HCT116 (cell line): ENCODE measurements at regions not wholly inside any gene's neighbourhood (a gene's known extent, or its start where the extent isn't known, plus 50 kb on each side); places are given as distances from the start of the nearest gene placed in this dataset.

Source experiments
- ATAC-seq: fragments of 200-7000 bp; cut with Tn5 transposase; 2 replicates; pipeline ENCODE4 v1.9.1; 2020; ENCODE audit warnings: mild to moderate bottlenecking, moderate library complexity
- BruUV-seq: library from RNA; stranded (reverse); fragments of 400-500 nt; replicated peaks from 2 replicates; lab custom pipeline; 2021; lab: Mats Ljungman, UMichigan
- CTCF ChIA-PET: fragments of 300-600 bp; sonication (Branson Sonifier 250); formaldehyde crosslinking; loops from one replicate; lab custom pipeline; 2021; ENCODE audit warnings: antibody characterized with exemption; lab: Charles Lee
- POLR2A ChIA-PET: fragments of 300-600, 350-600 bp; sonication (Branson Sonifier 250); formaldehyde crosslinking; loops from one replicate; lab custom pipeline; 2021; ENCODE audit warnings: antibody characterized with exemption; lab: Charles Lee
- RAD21 ChIA-PET, 2 experiments: fragments of 300-600 bp; sonication (Branson Sonifier 250); formaldehyde crosslinking; loops; one replicate each; lab custom pipeline; 2023; ENCODE audit warnings: low total read pairs in 2 of 2; ENCODE audit not compliant: uncharacterized antibody in 2 of 2, unreplicated experiment in 2 of 2, low non-redundant PET in 1 of 2; lab: Charles Lee
- DNase-seq: peaks from one replicate; pipeline ENCODE4 v3.0.0-alpha.2; 2010; ENCODE audit warnings: low read depth, low spot score
- H2AFZ ChIP-seq: fragments of 200-600 bp; shearing (Covaris generic), sonication (generic); 2 replicates; pipeline ENCODE4 v1.6.1; 2017; ENCODE audit warnings: low read depth, mixed run types, mixed read lengths, antibody characterized with exemption, low read length; ENCODE audit not compliant: poor library complexity, severe bottlenecking
- H3K27ac ChIP-seq: 2 replicates; pipeline ENCODE4 v1.5.1; 2012; ENCODE audit warnings: low read depth, low read length
- H3K27me3 ChIP-seq: fragments of 200-600 bp; sonication (generic); 2 replicates; pipeline ENCODE4 v1.6.1; 2016; ENCODE audit warnings: mixed run types, low read length, mixed read lengths; ENCODE audit not compliant: insufficient read depth
- H3K36me3 ChIP-seq, 2 experiments: fragments of 200-500 bp in 1 of 2; fragments of 200-600 bp in 1 of 2; sonication (Bioruptor generic) in 1 of 2; sonication (generic) in 1 of 2; 2 replicates each; pipeline versions ENCODE4 v1.5.1 to v1.6.1; 2014 to 2016; ENCODE audit warnings: low read length in 2 of 2, inconsistent platforms in 1 of 2, mixed read lengths in 1 of 2, mixed run types in 1 of 2; ENCODE audit not compliant: insufficient read depth in 2 of 2, control insufficient read depth in 1 of 2
- H3K4me1 ChIP-seq, 2 experiments: fragments of 200-600 bp in 1 of 2; sonication (generic) in 1 of 2; 2 replicates each; pipeline versions ENCODE4 v1.5.1 to v1.6.1; 2012 to 2017; ENCODE audit warnings: low read length in 2 of 2, inconsistent platforms in 1 of 2, mild to moderate bottlenecking in 1 of 2, mixed read lengths in 1 of 2, mixed run types in 1 of 2, moderate library complexity in 1 of 2; ENCODE audit not compliant: insufficient read depth in 2 of 2, control insufficient read depth in 1 of 2
- H3K4me2 ChIP-seq: fragments of 200-600 bp; sonication (generic); 2 replicates; pipeline ENCODE4 v1.6.1; 2017; ENCODE audit warnings: mixed run types, low read length, mixed read lengths
- H3K4me3 ChIP-seq, 2 experiments: fragments of 200-600 bp in 1 of 2; sonication (generic) in 1 of 2; replicated peaks in 1 of 2; 2 replicates each; pipeline ENCODE4 v1.5.1; 2011 to 2016; ENCODE audit warnings: low read length in 2 of 2, control low read depth in 1 of 2, low read depth in 1 of 2, mild to moderate bottlenecking in 1 of 2, mixed read lengths in 1 of 2, mixed run types in 1 of 2
- H3K79me2 ChIP-seq: fragments of 200-600 bp; sonication (generic); 2 replicates; pipeline ENCODE4 v1.6.1; 2017; ENCODE audit warnings: mild to moderate bottlenecking, mixed run types, low read length, moderate library complexity, mixed read lengths; ENCODE audit not compliant: insufficient read depth
- H3K9ac ChIP-seq: fragments of 200-600 bp; sonication (generic); 2 replicates; pipeline ENCODE4 v1.6.1; 2016; ENCODE audit warnings: low read length, mixed read lengths
- H3K9me2 ChIP-seq: fragments of 200-600 bp; sonication (generic), shearing (Covaris generic); 2 replicates; pipeline ENCODE4 v1.6.1; 2017; ENCODE audit warnings: mixed run types, mild to moderate bottlenecking, moderate library complexity; ENCODE audit not compliant: insufficient read depth
- H3K9me3 ChIP-seq, 2 experiments: fragments of 200-500 bp in 1 of 2; fragments of 200-600 bp in 1 of 2; sonication (Bioruptor generic) in 1 of 2; sonication (generic) in 1 of 2; 2 replicates each; pipeline ENCODE4 v1.6.1; 2014 to 2017; ENCODE audit warnings: low read length in 2 of 2, mixed read lengths in 2 of 2, inconsistent platforms in 1 of 2, low read depth in 1 of 2, mild to moderate bottlenecking in 1 of 2, mixed run types in 1 of 2, moderate library complexity in 1 of 2; ENCODE audit not compliant: control insufficient read depth in 1 of 2, insufficient read depth in 1 of 2
- H4K20me1 ChIP-seq: fragments of 200-600 bp; sonication (generic), shearing (Covaris generic); 2 replicates; pipeline ENCODE4 v1.6.1; 2017; ENCODE audit warnings: mixed run types, mild to moderate bottlenecking, moderate library complexity; ENCODE audit not compliant: insufficient read depth
- CEBPB ChIP-seq: IDR thresholded peaks from 2 replicates; pipeline ENCODE4 v1.6.1; 2012; ENCODE audit warnings: low read depth
- CTCF ChIP-seq, 3 experiments: fragments of 200-600 bp in 1 of 3; sonication (generic) in 1 of 3; IDR thresholded peaks in 2 of 3; conservative IDR thresholded peaks in 1 of 3; 2 replicates each; pipeline ENCODE4 v1.5.1; 2012 to 2017; ENCODE audit warnings: low read depth in 2 of 3, low read length in 2 of 3, antibody characterized with exemption in 1 of 3, borderline replicate concordance in 1 of 3, control low read depth in 1 of 3, mild to moderate bottlenecking in 1 of 3, mixed read lengths in 1 of 3, mixed run types in 1 of 3, moderate library complexity in 1 of 3; ENCODE audit not compliant: insufficient read depth in 1 of 3
- EGR1 ChIP-seq: IDR thresholded peaks from 2 replicates; pipeline ENCODE4 v1.6.1; 2012; ENCODE audit warnings: low read depth
- ELF1 ChIP-seq: IDR thresholded peaks from 2 replicates; pipeline ENCODE4 v1.6.1; 2012; ENCODE audit warnings: low read depth, borderline replicate concordance
- EZH2 ChIP-seq: fragments of 200-600 bp; sonication (generic); IDR thresholded peaks from 2 replicates; pipeline ENCODE4 v1.6.1; 2017; ENCODE audit warnings: antibody characterized with exemption, mixed run types
- JUND ChIP-seq: IDR thresholded peaks from 2 replicates; pipeline ENCODE4 v1.6.1; 2012
- MAX ChIP-seq: IDR thresholded peaks from 2 replicates; pipeline ENCODE4 v1.6.1; 2012
- POLR2A ChIP-seq: IDR thresholded peaks from 2 replicates; pipeline ENCODE4 v1.7.0; 2011; ENCODE audit warnings: borderline replicate concordance; ENCODE audit not compliant: insufficient read depth, insufficient read length; ENCODE audit errors: extremely low read depth
- POLR2AphosphoS5 ChIP-seq: IDR thresholded peaks from 2 replicates; pipeline ENCODE4 v1.6.1; 2011; ENCODE audit warnings: mild to moderate bottlenecking, low read depth, low read length, moderate library complexity
- RAD21 ChIP-seq: IDR thresholded peaks from 2 replicates; pipeline ENCODE4 v1.6.1; 2012; ENCODE audit warnings: low read depth, mild to moderate bottlenecking
- REST ChIP-seq: IDR thresholded peaks from 2 replicates; pipeline ENCODE4 v1.6.1; 2012; ENCODE audit warnings: low read depth
- SIN3A ChIP-seq: IDR thresholded peaks from 2 replicates; pipeline ENCODE4 v1.6.1; 2012; ENCODE audit warnings: low read depth
- SP1 ChIP-seq: IDR thresholded peaks from 2 replicates; pipeline ENCODE4 v1.6.1; 2012; ENCODE audit warnings: low read depth
- SRF ChIP-seq: IDR thresholded peaks from 2 replicates; pipeline ENCODE4 v1.6.1; 2012; ENCODE audit warnings: low read depth
- TCF7L2 ChIP-seq: IDR thresholded peaks from 2 replicates; pipeline ENCODE4 v1.7.0; 2011; ENCODE audit warnings: borderline replicate concordance, inconsistent platforms; ENCODE audit not compliant: insufficient read depth, insufficient read length; ENCODE audit errors: extremely low read depth
- YY1 ChIP-seq: IDR thresholded peaks from 2 replicates; pipeline ENCODE4 v1.6.1; 2011; ENCODE audit warnings: low read length, low read depth, moderate library complexity, mild to moderate bottlenecking; ENCODE audit not compliant: insufficient replicate concordance; ENCODE audit errors: extremely low read depth
- ZNF274 ChIP-seq: fragments of 200-500 bp; sonication (Bioruptor generic); IDR thresholded peaks from 2 replicates; pipeline ENCODE4 v1.6.1; 2014; ENCODE audit warnings: mild to moderate bottlenecking, low read depth, low read length, inconsistent platforms
- intact Hi-C: fragments of 100-400 bp; cut with micrococcal nuclease; formaldehyde crosslinking; loops from 2 replicates; pipeline ENCODE4 v1.10.0; 2022

GRCh38 chr4:144355811-144356757, 215.6 kb upstream of the GYPA start (continued):
- TF ChIP-seq SP1 (peak; percentile 45; the same call in 1 of the 2 replicates), POLR2A (no peak), ELF1 (no peak), RAD21 (peak; percentile 37), EGR1 (no peak), SRF (no peak)
- TF ChIP-seq, all 23 proteins: peak for 7

GRCh38 chr4:144356941-144357381, 216.4 kb upstream of the GYPA start:
- no peak overlapping the region for H2AFZ ChIP-seq
- ChIA-PET RAD21 (no interaction called here), CTCF (interaction anchor here (1.1 kb wide), 1 partner anchor 704 kb away, joined by 4 read pairs; no protein-coding TSS in a partner anchor), POLR2A (no interaction called here)
- no peaks in the 10 kb centered on the region for H3K36me3 ChIP-seq
- no peaks in the 10 kb centered on the region for H4K20me1 ChIP-seq
- H3K27ac ChIP-seq = no peak overlapping the region
- no peak overlapping the region for H3K4me3 ChIP-seq
- no peak for ATAC-seq
- no TSS peak for BruUV-seq
- no peaks in the 10 kb centered on the region for H3K9me2 ChIP-seq
- H3K4me1 ChIP-seq = peaks cover 12 to 13% of the 10 kb centered on the region in 2 experiments; a peak in 3 of 4 replicates
- intact Hi-C loops = loop anchor here (2.0 kb wide), 1 partner anchor 704 kb away; no protein-coding TSS in a partner anchor
- H3K9ac ChIP-seq = no peak overlapping the region
- peaks cover 55% of the 10 kb centered on the region for H3K27me3 ChIP-seq
- no peaks in the 10 kb centered on the region for H3K79me2 ChIP-seq
- H3K9me3 ChIP-seq = no peaks in the 10 kb centered on the region
- TF ChIP-seq JUND (no peak), MAX (no peak), ELF1 (no peak), CTCF (IDR thresholded peaks at IDR 0.05 in 2 of 3, conservative IDR thresholded peaks at IDR 0.05 in 1 of 3; ENCODE audit: borderline replicate concordance in 1 of 3, insufficient read depth in 1 of 3, low read depth in 2 of 3, low read length in 2 of 3) (no peak), CEBPB (no peak), SIN3A (no peak), RAD21 (no peak), POLR2A (no peak), POLR2AphosphoS5 (no peak), SRF (no peak), EGR1 (no peak), ZNF274 (no peak), TCF7L2 (no peak), YY1 (no peak), REST (no peak), EZH2 (no peak)
- peak overlapping the region; percentile 57; the same call in 1 of the 2 replicates for H3K4me2 ChIP-seq
- DNase-seq = no peak
